GM15510 (cell line): ENCODE measurements at regions not wholly inside any gene's neighbourhood (a gene's known extent, or its start where the extent isn't known, plus 50 kb on each side); places are given as distances from the start of the nearest gene placed in this dataset.
A peak's percentile ranks its signal among the peaks of the same experiment; 100 is the strongest.

Source experiments
- POLR2A ChIP-seq: IDR thresholded peaks from 3 replicates; pipeline ENCODE4 v1.6.1; 2011; ENCODE audit warnings: borderline replicate concordance; ENCODE audit not compliant: insufficient read length; ENCODE audit errors: extremely low read depth

- no peak for TF ChIP-seq POLR2A
Observed at GRCh38 chr4:184275766-184276165, 58.1 kb upstream of the ENPP6 start.

- peak; percentile 22 for TF ChIP-seq POLR2A
Observed at GRCh38 chr4:184274286-184274951, 56.7 kb upstream of the ENPP6 start.

- TF ChIP-seq POLR2A, result peak; percentile 39
Observed at GRCh38 chr4:184273166-184274147, 55.8 kb upstream of the ENPP6 start.

- TF ChIP-seq POLR2A, result no peak
Observed at GRCh38 chr4:184270808-184271413, 53.2 kb upstream of the ENPP6 start.

GRCh38 chr4:184269879-184270430 is 52.3 kb upstream of the ENPP6 start:
- no peak for TF ChIP-seq POLR2A

DNA sequence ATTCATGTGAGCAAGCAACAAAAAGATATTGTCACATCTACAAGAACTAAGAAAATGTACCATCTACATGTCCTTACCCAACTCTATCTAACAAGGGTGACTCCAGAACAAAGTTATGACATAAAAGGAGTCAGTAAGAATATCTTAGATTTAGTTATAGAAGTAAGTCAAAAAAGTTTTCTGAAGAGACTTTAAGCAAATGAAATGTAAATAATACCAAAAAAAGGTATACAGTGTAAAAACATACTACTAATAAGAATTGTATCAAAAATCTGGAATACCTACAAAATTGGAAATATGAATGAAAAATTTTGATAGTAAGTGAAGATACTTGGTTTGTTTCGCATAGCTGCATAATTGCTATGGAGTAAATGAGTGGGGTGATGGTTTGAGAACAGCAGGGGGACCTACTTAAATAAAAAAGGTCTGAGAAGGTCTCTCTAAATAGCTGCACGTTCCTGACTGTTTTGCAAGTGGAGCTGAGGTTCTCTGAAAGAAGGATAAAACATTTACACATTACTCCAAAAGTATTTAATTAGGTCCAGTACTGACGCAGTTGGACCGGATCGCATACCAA is 51.0 kb upstream of the ENPP6 start:
- no peak for TF ChIP-seq POLR2A

DNA sequence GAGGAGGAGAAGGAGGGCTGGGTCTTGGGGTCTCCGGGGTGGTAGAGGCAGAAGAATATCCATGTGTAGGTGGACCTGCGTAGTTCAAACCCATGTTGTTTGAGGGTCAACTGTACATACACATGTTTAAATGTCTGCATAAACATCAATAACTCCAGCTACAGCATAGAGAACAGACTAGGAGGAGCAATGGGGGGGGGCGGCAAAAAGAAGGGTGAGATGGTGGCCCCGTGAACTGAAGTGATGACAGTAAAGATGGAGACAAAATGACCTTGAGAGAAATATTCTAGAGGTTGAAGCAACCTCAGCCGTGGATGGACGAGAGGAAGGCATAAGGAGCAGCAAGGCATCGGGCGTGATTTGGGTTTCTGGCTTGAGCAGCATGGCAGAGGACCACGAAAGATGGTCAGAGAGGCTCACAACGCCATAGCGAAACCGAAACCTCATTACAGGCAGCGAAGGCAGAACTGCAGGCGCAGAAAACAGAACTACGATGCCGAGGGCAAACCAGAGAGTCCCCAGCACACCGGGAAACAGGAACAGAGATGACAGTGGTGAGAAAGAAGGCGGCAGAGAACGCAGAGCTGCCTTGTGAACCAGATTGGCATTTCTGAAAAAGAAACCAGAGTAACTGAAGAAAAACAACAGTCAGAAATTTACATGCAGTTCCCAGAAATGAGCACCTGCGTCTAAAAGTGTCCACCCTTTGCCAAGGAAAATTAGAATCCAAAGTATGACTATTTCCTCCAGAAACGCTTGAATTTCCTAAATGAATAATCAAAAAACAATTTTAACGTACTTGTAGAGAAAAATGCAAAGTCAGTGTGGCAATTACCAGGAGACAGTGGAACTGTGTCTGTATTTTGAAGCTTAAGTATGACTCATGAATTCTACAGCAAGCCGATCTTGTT is 50.3 kb upstream of the ENPP6 start:
- peak; percentile 41 for TF ChIP-seq POLR2A
